Vagina (tissue), 2 donors: ENCODE measurements at regions not wholly inside any gene's neighbourhood (a gene's known extent, or its start where the extent isn't known, plus 50 kb on each side); places are given as distances from the start of the nearest gene placed in this dataset.

Experiments used
- DNase-seq, 2 donors: peaks; one replicate each; pipeline ENCODE4 v3.0.0-alpha.2; 2017; ENCODE audit errors: extremely low spot score in 2 of 2
- H3K27ac ChIP-seq: fragments of 200-600 bp; sonication (generic); one replicate; pipeline ENCODE4 v1.5.1; 2019
- H3K27me3 ChIP-seq: fragments of 200-600 bp; sonication (generic); one replicate; pipeline ENCODE4 v1.5.1; 2019
- H3K36me3 ChIP-seq, 2 donors: fragments of 200-600 bp; sonication (generic); one replicate each; pipeline ENCODE4 v1.5.1; 2017 to 2019
- H3K4me1 ChIP-seq: fragments of 200-600 bp; sonication (generic); one replicate; pipeline ENCODE4 v1.5.1; 2019
- H3K4me3 ChIP-seq, 2 donors: fragments of 200-600 bp; sonication (generic); 1 replicate in 1 of 2; 2 replicates in 1 of 2; pipeline ENCODE4 v1.5.1; 2016 to 2019
- H3K9me3 ChIP-seq: fragments of 200-600 bp; sonication (generic); one replicate; pipeline ENCODE4 v1.5.1; 2019
- CTCF ChIP-seq, 3 experiments: fragments of 450-650 bp in 2 of 3; fragments of 200-600 bp in 1 of 3; sonication (generic) in 1 of 3; IDR thresholded peaks; one replicate each; pipeline ENCODE4 v1.5.1; 2017 to 2019; ENCODE audit warnings: antibody characterized with exemption in 3 of 3, mild to moderate bottlenecking in 2 of 3, moderate library complexity in 2 of 3
- POLR2A ChIP-seq, 2 donors: fragments of 450-650 bp; IDR thresholded peaks; one replicate each; pipeline ENCODE4 v1.6.1; 2017; ENCODE audit warnings: antibody characterized with exemption in 2 of 2, mild to moderate bottlenecking in 2 of 2, moderate library complexity in 2 of 2
- POLR2AphosphoS5 ChIP-seq, 2 donors: sonication (generic); formaldehyde crosslinking; IDR thresholded peaks; one replicate each; pipeline ENCODE4 v1.9.0; 2017; ENCODE audit warnings: antibody characterized with exemption in 2 of 2, mild to moderate bottlenecking in 2 of 2, low read depth in 1 of 2; ENCODE audit not compliant: insufficient read depth in 1 of 2
- intact Hi-C: fragments of 100-400 bp; cut with DNase I; formaldehyde crosslinking; loops from one replicate; pipeline ENCODE4 v1.15.1; 2023

DNA sequence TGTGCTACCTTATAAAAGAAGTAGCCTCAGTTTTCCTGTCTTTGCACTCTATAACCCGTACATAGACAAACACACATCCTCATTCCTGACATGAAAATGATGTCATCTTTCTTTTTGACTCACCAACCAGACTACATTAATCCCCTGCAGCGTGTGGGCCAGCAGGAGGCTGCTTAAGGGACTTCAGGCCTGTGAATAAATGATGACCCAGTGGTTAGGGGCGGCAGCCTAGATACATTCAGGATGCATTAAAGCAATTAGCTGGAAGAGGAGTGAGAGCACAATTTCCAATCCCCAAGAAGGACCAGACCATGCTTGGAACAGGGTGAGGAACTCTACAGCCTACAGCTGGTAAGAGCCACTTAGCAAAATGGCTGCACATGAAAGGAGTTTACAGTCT is 57.3 kb upstream of the KLF7 start:
- Histone ChIP-seq H3K27me3 (no peaks in the 10 kb centered on the region), H3K27ac (no peak overlapping the region), H3K4me3 (no peak overlapping the region), H3K4me1 (peaks cover 17% of the 10 kb centered on the region), H3K9me3 (no peaks in the 10 kb centered on the region), H3K36me3 (no peaks in the 10 kb centered on the region)
- TF ChIP-seq POLR2A (IDR thresholded peaks at IDR 0.05) (no peak), POLR2AphosphoS5 (IDR thresholded peaks at IDR 0.05; ENCODE audit: insufficient read depth in 1 of 2, low read depth in 1 of 2) (no peak), CTCF (IDR thresholded peaks at IDR 0.05) (no peak)
- intact Hi-C loops: no loop called here
- DNase-seq: no peak

GRCh38 chr2:207224381-207224780 is 58.6 kb upstream of the KLF7 start:
- Histone ChIP-seq H3K9me3 (no peaks in the 10 kb centered on the region), H3K4me3 (no peak overlapping the region), H3K36me3 (no peaks in the 10 kb centered on the region), H3K4me1 (peaks cover 22% of the 10 kb centered on the region), H3K27ac (no peak overlapping the region), H3K27me3 (no peaks in the 10 kb centered on the region)
- TF ChIP-seq POLR2AphosphoS5 (IDR thresholded peaks at IDR 0.05; ENCODE audit: insufficient read depth in 1 of 2, low read depth in 1 of 2): no peak
- no peak for DNase-seq
- intact Hi-C loops: no loop called here

DNA sequence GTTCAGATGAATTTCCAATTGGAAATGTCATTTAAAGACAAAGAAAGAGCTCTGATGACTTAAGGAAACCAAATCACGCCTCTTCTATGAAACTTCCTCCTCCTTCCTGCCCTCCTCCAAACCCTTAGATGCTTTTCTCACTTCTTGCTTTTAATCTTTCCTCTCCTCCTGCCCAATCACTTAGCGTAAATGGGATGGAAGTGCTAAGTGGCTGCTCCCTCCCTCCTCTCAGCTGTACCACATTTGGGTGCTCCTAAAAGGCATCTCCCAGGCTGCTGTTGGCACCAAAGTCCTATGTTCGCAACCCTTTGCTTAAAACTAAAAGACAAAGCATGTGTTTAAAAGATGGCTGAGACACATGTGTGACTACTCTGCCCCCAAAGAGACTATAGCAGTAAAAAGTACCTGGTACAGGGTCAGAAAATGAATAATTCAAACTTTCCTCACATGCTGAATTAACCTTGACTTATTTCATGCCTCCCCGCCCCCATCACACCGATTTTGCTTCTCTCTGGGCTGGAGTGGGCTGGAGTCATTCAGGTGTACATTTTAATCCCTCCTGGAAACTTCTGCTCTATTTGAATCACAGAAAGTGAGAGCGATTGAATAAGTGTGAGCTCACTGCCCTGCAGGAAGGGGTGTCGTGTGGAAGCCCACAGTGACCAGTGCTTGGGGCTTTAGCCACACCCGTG is 59.2 kb upstream of the KLF7 start:
- TF ChIP-seq POLR2A (IDR thresholded peaks at IDR 0.05) (no peak), POLR2AphosphoS5 (IDR thresholded peaks at IDR 0.05; ENCODE audit: insufficient read depth in 1 of 2, low read depth in 1 of 2) (no peak), CTCF (IDR thresholded peaks at IDR 0.05) (no peak)
- peaks cover 22% of the 10 kb centered on the region for H3K4me1 ChIP-seq
- no peak for DNase-seq
- no peaks in the 10 kb centered on the region for H3K9me3 ChIP-seq
- H3K27me3 ChIP-seq: no peaks in the 10 kb centered on the region
- intact Hi-C loops: no loop called here
- no peak overlapping the region for H3K27ac ChIP-seq
- H3K36me3 ChIP-seq: no peaks in the 10 kb centered on the region
- H3K4me3 ChIP-seq: no peak overlapping the region

- H3K9me3 ChIP-seq: no peaks in the 10 kb centered on the region
- no peaks in the 10 kb centered on the region for H3K36me3 ChIP-seq
- DNase-seq: no peak
- TF ChIP-seq POLR2AphosphoS5 (IDR thresholded peaks at IDR 0.05; ENCODE audit: insufficient read depth in 1 of 2, low read depth in 1 of 2): no peak
- no peak for TF ChIP-seq CTCF (IDR thresholded peaks at IDR 0.05)
- TF ChIP-seq POLR2A (IDR thresholded peaks at IDR 0.05): no peak
- H3K27ac ChIP-seq: no peak overlapping the region
- no peak overlapping the region for H3K4me3 ChIP-seq
- no peaks in the 10 kb centered on the region for H3K27me3 ChIP-seq
- intact Hi-C loops: no loop called here
- H3K4me1 ChIP-seq: peaks cover 17% of the 10 kb centered on the region
These were observed 60.0 kb upstream of the KLF7 start for GRCh38 chr2:207225773-207226172.

DNA sequence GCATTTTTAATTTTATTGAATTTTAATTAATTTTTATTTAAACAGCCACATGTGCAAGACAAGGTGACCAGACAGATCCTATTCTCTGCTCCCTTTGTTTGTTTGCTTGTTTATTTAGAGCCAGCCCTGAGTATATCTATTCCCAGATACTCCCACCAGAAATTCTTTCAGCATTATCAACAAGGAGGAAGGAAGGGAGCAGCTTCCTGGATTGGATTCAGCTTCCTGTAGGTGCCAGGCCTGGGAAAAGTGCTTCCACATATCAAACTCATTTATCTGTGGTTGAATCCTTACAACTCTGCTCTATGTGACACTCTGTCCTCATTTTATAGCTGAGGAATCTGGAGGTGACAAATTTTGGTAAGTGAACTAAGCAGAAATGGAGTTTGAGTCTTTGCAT is 60.5 kb upstream of the KLF7 start:
- no peak overlapping the region for H3K27ac ChIP-seq
- intact Hi-C loops: no loop called here
- no peak for TF ChIP-seq CTCF (IDR thresholded peaks at IDR 0.05)
- TF ChIP-seq POLR2A (IDR thresholded peaks at IDR 0.05): no peak

More for the DNA sequence above, 60.5 kb upstream of the KLF7 start:
- Histone ChIP-seq H3K4me3 (no peak overlapping the region), H3K36me3 (no peaks in the 10 kb centered on the region), H3K4me1 (peaks cover 17% of the 10 kb centered on the region), H3K27me3 (no peaks in the 10 kb centered on the region), H3K9me3 (no peaks in the 10 kb centered on the region)
- DNase-seq: no peak
